ENCODE measurements at regions not wholly inside any gene's neighbourhood (a gene's known extent, or its start where the extent isn't known, plus 50 kb on each side); places are given as distances from the start of the nearest gene placed in this dataset.

GRCh38 chr5:88964831-88965230, 81.8 kb upstream of the MEF2C start:
- no peaks in the 10 kb centered on the region for H3K9me3 ChIP-seq
- H3K4me3 ChIP-seq: no peak overlapping the region

DNA sequence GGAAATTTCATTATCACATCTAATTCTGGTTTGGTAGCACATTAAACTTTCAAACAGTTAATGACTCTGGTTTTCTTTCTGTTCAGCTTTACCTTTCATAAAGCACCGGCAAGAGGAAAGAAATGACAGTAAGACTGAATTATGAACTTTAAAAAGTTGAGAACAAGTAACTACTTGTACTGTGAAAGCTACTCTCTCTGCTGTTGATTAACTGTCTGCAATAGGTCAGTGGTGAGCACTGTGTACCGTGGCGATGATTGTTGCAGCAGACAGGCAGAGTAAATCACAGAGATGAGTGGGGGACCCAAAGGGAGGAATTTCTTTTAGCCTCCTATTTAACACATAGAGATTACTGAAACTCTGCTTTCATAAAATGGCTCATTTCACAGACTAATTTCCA, 74.0 kb upstream of the MEF2C start:
- H3K9me3 ChIP-seq: no peaks in the 10 kb centered on the region
- H3K27ac ChIP-seq: no peak overlapping the region
- H3K4me1 ChIP-seq: no peaks in the 10 kb centered on the region
- no peak for DNase-seq (ENCODE audit: low spot score in 2 of 2)
- H3K27me3 ChIP-seq: no peaks in the 10 kb centered on the region
- no peak overlapping the region for H3K4me3 ChIP-seq
- TF ChIP-seq POLR2AphosphoS5 (IDR thresholded peaks at IDR 0.05) (no peak), CTCF (IDR thresholded peaks at IDR 0.05) (no peak), POLR2A (IDR thresholded peaks at IDR 0.05) (no peak)
- no peaks in the 10 kb centered on the region for H3K36me3 ChIP-seq
- intact Hi-C loops (cut with DNase I; ENCODE audit: low total_unique reads): loop anchor here (5.0 kb wide), 1 partner anchor 230 kb away; no protein-coding TSS in a partner anchor

More at GRCh38 chr5:88964831-88965230, 81.8 kb upstream of the MEF2C start:
- Histone ChIP-seq H3K4me1 (no peaks in the 10 kb centered on the region), H3K27ac (no peak overlapping the region), H3K27me3 (no peaks in the 10 kb centered on the region), H3K36me3 (no peaks in the 10 kb centered on the region)
- intact Hi-C loops (cut with DNase I; ENCODE audit: low total_unique reads): loop anchor here (5.0 kb wide), 1 partner anchor 822 kb away; no protein-coding TSS in a partner anchor
- no peak for DNase-seq (ENCODE audit: low spot score in 2 of 2)
- TF ChIP-seq POLR2A (IDR thresholded peaks at IDR 0.05) (no peak), CTCF (IDR thresholded peaks at IDR 0.05) (no peak), POLR2AphosphoS5 (IDR thresholded peaks at IDR 0.05) (no peak)

- intact Hi-C loops (cut with DNase I; ENCODE audit: low total_unique reads): loop anchor here (5.0 kb wide), 1 partner anchor 231 kb away; no protein-coding TSS in a partner anchor
- Histone ChIP-seq H3K27me3 (no peaks in the 10 kb centered on the region), H3K4me1 (no peaks in the 10 kb centered on the region), H3K9me3 (no peaks in the 10 kb centered on the region), H3K27ac (no peak overlapping the region), H3K36me3 (no peaks in the 10 kb centered on the region), H3K4me3 (no peak overlapping the region)
- no peak for DNase-seq (ENCODE audit: low spot score in 2 of 2)
- TF ChIP-seq POLR2AphosphoS5 (IDR thresholded peaks at IDR 0.05) (no peak), CTCF (IDR thresholded peaks at IDR 0.05) (no peak), POLR2A (IDR thresholded peaks at IDR 0.05) (no peak)
These were observed 73.4 kb upstream of the MEF2C start for GRCh38 chr5:88956416-88956815.

DNA sequence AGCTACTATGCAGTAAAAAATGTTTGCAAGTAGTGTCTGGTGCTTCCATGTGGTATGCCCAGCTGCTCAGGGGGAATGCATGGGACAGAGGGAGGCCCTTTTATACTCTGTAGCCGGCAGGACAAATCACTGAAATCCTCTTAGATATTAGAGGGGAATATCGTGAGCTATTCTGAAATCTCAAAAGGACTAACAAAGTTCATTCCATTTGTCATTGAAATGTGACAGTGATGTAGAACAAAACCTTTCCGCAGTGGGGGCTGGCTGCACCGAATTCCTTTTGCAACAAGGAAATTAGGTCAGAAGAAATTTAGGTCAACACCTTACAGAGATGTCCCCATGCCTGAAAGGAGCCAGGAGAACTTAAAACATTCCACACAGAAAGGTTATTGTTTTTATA, 72.4 kb upstream of the MEF2C start:
- no peaks in the 10 kb centered on the region for H3K27me3 ChIP-seq
- H3K4me3 ChIP-seq: no peak overlapping the region
- no peaks in the 10 kb centered on the region for H3K9me3 ChIP-seq
- H3K4me1 ChIP-seq: no peaks in the 10 kb centered on the region
- no peak overlapping the region for H3K27ac ChIP-seq
- TF ChIP-seq CTCF (IDR thresholded peaks at IDR 0.05) (no peak), POLR2AphosphoS5 (IDR thresholded peaks at IDR 0.05) (no peak), POLR2A (IDR thresholded peaks at IDR 0.05) (no peak)
- no peaks in the 10 kb centered on the region for H3K36me3 ChIP-seq
- no peak for DNase-seq (ENCODE audit: low spot score in 2 of 2)
- intact Hi-C loops (cut with DNase I; ENCODE audit: low total_unique reads): loop anchor here (5.0 kb wide), 1 partner anchor 232 kb away; no protein-coding TSS in a partner anchor

GRCh38 chr5:88954511-88954910, 71.5 kb upstream of the MEF2C start:
- Histone ChIP-seq H3K27me3 (no peaks in the 10 kb centered on the region), H3K36me3 (no peaks in the 10 kb centered on the region), H3K9me3 (no peaks in the 10 kb centered on the region), H3K4me3 (no peak overlapping the region), H3K4me1 (no peaks in the 10 kb centered on the region), H3K27ac (no peak overlapping the region)
- intact Hi-C loops (cut with DNase I; ENCODE audit: low total_unique reads): no loop called here
- DNase-seq (ENCODE audit: low spot score in 2 of 2): no peak
- no peak for TF ChIP-seq CTCF (IDR thresholded peaks at IDR 0.05)
- no peak for TF ChIP-seq POLR2AphosphoS5 (IDR thresholded peaks at IDR 0.05)
- no peak for TF ChIP-seq POLR2A (IDR thresholded peaks at IDR 0.05)
